OCI-LY3 (cell line): ENCODE measurements at regions not wholly inside any gene's neighbourhood (a gene's known extent, or its start where the extent isn't known, plus 50 kb on each side); places are given as distances from the start of the nearest gene placed in this dataset.

ENCODE experiments used
- H2AFZ ChIP-seq: fragments of 200-600, 300-600 bp; shearing (Covaris generic); 2 replicates; pipeline ENCODE4 v1.6.0; 2014; ENCODE audit warnings: antibody characterized with exemption, low read depth, low read length
- H3K27ac ChIP-seq: fragments of 200-600, 300-600 bp; sonication (generic); 2 replicates; pipeline ENCODE4 v1.5.1; 2014; ENCODE audit warnings: mild to moderate bottlenecking, low read length, moderate library complexity, mixed read lengths
- H3K27me3 ChIP-seq: fragments of 200-600, 300-600 bp; sonication (generic); 2 replicates; pipeline ENCODE4 v1.6.1; 2014; ENCODE audit warnings: low read depth, low read length, mixed read lengths
- H3K36me3 ChIP-seq: fragments of 200-600, 300-600 bp; sonication (generic); replicated peaks from 2 replicates; pipeline ENCODE3; 2014; ENCODE audit warnings: low read depth, low read length, mixed read lengths
- H3K4me1 ChIP-seq: fragments of 300-600, 200-600 bp; sonication (generic); 2 replicates; pipeline ENCODE4 v1.6.1; 2014; ENCODE audit warnings: low read length, mixed read lengths
- H3K4me2 ChIP-seq: fragments of 200-600, 300-600 bp; sonication (generic); 2 replicates; pipeline ENCODE4 v1.6.1; 2014; ENCODE audit warnings: low read length, mixed read lengths
- H3K4me3 ChIP-seq: fragments of 300-600, 200-600 bp; sonication (generic); 2 replicates; pipeline ENCODE4 v1.5.1; 2014; ENCODE audit warnings: antibody characterized with exemption, mild to moderate bottlenecking, low read length, moderate library complexity
- H3K79me2 ChIP-seq: fragments of 300-600, 200-600 bp; shearing (Covaris generic); 2 replicates; pipeline ENCODE4 v1.6.1; 2014; ENCODE audit warnings: mild to moderate bottlenecking, low read length, mixed read lengths
- H3K9ac ChIP-seq: fragments of 300-600, 200-600 bp; shearing (Covaris generic); 2 replicates; pipeline ENCODE4 v1.6.0; 2014; ENCODE audit warnings: mild to moderate bottlenecking, low read length, moderate library complexity
- H3K9me3 ChIP-seq: fragments of 200-600, 300-600 bp; shearing (Covaris generic); 2 replicates; pipeline ENCODE4 v1.6.1; 2014; ENCODE audit warnings: low read length, mixed read lengths; ENCODE audit not compliant: insufficient read depth
- H4K20me1 ChIP-seq: fragments of 200-600, 300-600 bp; sonication (generic); 2 replicates; pipeline ENCODE4 v1.6.1; 2016; ENCODE audit warnings: low read length, mixed read lengths; ENCODE audit not compliant: insufficient read depth
- CTCF ChIP-seq: fragments of 200-600, 300-600 bp; sonication (generic); IDR thresholded peaks from 2 replicates; pipeline ENCODE4 v1.5.1; 2014; ENCODE audit warnings: antibody characterized with exemption, low read length, low read depth
- EZH2phosphoT487 ChIP-seq: fragments of 200-600 bp; shearing (Covaris generic); IDR thresholded peaks from 2 replicates; pipeline ENCODE4 v1.6.1; 2018; ENCODE audit warnings: antibody characterized with exemption, mixed run types, low read depth

DNA sequence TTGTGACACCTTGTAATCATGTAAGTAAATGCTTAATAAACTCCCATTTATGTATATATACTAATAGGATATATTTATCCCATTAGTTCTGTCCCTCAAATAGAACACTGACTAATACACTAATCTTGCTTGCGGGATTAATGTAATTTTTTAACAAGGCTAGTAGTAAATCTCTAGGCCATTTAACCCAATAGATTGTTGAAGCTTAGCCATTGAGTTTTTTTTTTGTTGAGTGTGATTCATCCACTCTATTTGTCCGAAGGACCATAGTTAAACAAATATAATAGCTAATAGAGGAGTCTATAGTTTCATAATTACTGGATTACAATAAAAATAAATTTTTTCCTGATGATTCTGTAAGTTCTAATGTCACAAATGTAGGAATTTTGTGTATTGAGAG lies 474.4 kb downstream of the CDH9 start:
- Histone ChIP-seq H3K4me1 (no peaks in the 10 kb centered on the region), H3K79me2 (no peaks in the 10 kb centered on the region), H3K36me3 (no peaks in the 10 kb centered on the region), H3K4me2 (no peak overlapping the region), H2AFZ (no peak overlapping the region), H3K9ac (no peak overlapping the region), H3K27me3 (no peaks in the 10 kb centered on the region), H4K20me1 (no peaks in the 10 kb centered on the region), H3K4me3 (no peak overlapping the region), H3K27ac (no peak overlapping the region), H3K9me3 (no peaks in the 10 kb centered on the region)
- TF ChIP-seq CTCF (no peak), EZH2phosphoT487 (no peak)

DNA sequence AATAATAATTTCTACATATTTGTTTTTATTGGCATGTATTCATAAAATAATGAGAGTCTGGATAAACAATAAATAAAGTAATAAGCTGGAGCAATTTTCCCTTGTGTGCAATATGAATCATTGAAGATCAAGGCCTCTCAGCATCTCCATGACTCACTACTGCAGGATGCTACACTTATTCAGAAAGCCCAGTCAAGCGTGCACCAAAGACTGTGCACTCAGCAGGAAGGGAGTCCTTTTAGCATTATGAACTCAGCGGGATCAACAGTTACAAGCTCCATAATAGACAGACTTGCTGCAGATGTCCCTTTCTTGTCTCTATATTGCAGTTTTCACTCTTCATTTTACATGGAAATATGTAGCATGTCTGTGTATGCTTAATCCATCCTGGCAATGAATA lies 485.3 kb downstream of the CDH9 start:
- H3K27ac ChIP-seq, result no peak overlapping the region
- H4K20me1 ChIP-seq, result no peaks in the 10 kb centered on the region
- no peaks in the 10 kb centered on the region for H3K4me1 ChIP-seq
- no peaks in the 10 kb centered on the region for H3K79me2 ChIP-seq
- H3K4me3 ChIP-seq, result no peak overlapping the region
- no peak overlapping the region for H3K4me2 ChIP-seq
- no peak overlapping the region for H2AFZ ChIP-seq
- H3K27me3 ChIP-seq, result no peaks in the 10 kb centered on the region
- no peaks in the 10 kb centered on the region for H3K36me3 ChIP-seq
- no peaks in the 10 kb centered on the region for H3K9me3 ChIP-seq
- no peak for TF ChIP-seq EZH2phosphoT487
- H3K9ac ChIP-seq, result no peak overlapping the region

DNA sequence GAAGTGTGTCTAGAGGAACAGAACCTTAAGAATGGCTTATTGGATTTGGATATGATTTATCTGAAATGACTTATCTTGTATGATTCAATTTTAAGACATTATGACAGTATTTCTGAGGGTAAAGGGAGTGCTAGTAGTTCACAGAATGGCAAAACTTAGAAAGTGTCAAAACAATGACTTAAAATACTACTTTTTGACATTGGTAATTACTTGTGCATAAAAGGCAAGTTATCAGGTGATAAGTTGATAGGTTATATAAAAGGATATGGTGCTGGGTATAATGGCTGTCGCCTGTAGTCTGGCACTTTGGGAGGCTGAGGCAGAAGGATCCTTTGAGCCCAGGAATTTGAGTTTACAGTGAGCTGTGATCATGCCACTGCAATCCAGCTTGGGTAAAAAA lies 494.4 kb downstream of the CDH9 start:
- Histone ChIP-seq H3K4me3 (no peak overlapping the region), H3K9ac (no peak overlapping the region), H4K20me1 (no peaks in the 10 kb centered on the region), H3K9me3 (no peaks in the 10 kb centered on the region), H2AFZ (no peak overlapping the region), H3K4me2 (no peak overlapping the region), H3K27me3 (no peaks in the 10 kb centered on the region), H3K4me1 (no peaks in the 10 kb centered on the region), H3K79me2 (no peaks in the 10 kb centered on the region), H3K36me3 (no peaks in the 10 kb centered on the region), H3K27ac (no peak overlapping the region)
- no peak for TF ChIP-seq EZH2phosphoT487
- no peak for TF ChIP-seq CTCF

DNA sequence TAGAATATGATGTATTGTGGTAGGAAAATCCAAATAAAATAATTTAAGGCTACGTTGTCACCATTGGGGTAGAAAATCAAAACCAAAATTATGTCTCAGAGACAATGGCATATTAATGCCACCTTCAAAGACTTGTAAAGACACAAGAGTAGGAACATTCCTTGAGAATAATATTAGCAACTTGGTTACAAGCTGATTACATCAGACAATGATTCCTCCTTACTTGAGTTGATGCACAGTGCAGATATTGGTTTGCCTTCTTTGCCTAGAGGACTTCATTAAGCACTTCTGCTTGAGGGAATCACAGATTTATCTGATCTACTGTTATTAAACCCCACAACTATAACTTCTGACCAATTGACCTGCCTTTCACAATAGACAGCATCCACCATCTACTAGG lies 500.2 kb downstream of the CDH9 start:
- Histone ChIP-seq H3K27ac (no peak overlapping the region), H3K36me3 (no peaks in the 10 kb centered on the region), H3K27me3 (no peaks in the 10 kb centered on the region), H3K4me2 (no peak overlapping the region), H4K20me1 (no peaks in the 10 kb centered on the region), H3K9ac (no peak overlapping the region), H3K9me3 (no peaks in the 10 kb centered on the region), H2AFZ (no peak overlapping the region), H3K4me3 (no peak overlapping the region), H3K79me2 (no peaks in the 10 kb centered on the region), H3K4me1 (no peaks in the 10 kb centered on the region)
- no peak for TF ChIP-seq EZH2phosphoT487

DNA sequence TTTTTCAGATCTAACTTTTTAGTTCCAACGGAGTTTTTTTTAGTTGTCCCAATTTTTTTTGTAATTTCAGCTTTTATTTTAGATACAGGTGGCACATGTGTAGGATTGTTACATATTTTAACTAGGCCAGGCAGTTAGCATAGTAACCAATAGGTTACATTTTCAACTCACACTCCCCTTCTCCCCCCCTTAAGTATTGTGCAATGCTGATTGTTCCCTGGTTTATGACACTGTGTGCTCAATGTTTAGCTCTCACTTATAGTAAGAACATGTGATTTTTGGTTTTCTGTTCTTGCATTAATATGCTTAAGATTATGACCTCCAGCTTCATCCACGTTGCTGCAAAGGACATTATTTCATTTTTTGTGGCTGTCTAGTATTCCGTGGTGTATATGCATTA lies 503.2 kb downstream of the CDH9 start:
- Histone ChIP-seq H3K4me1 (no peaks in the 10 kb centered on the region), H3K9me3 (no peaks in the 10 kb centered on the region), H3K79me2 (no peaks in the 10 kb centered on the region), H2AFZ (no peak overlapping the region), H3K4me2 (no peak overlapping the region), H3K36me3 (no peaks in the 10 kb centered on the region), H4K20me1 (no peaks in the 10 kb centered on the region), H3K27me3 (no peaks in the 10 kb centered on the region), H3K27ac (no peak overlapping the region), H3K9ac (no peak overlapping the region), H3K4me3 (no peak overlapping the region)
- TF ChIP-seq EZH2phosphoT487, result no peak
- no peak for TF ChIP-seq CTCF
